ENCODE measurements at regions not wholly inside any gene's neighbourhood (a gene's known extent, or its start where the extent isn't known, plus 50 kb on each side); places are given as distances from the start of the nearest gene placed in this dataset.

- no peak for DNase-seq (ENCODE audit: low read depth)
These were observed 312.9 kb downstream of the TCERG1L start for GRCh38 chr10:130998642-130999041.

GRCh38 chr10:130999376-131000202, 311.9 kb downstream of the TCERG1L start:
- no peak for DNase-seq (ENCODE audit: low read depth)

- no peak for DNase-seq (ENCODE audit: low read depth)
These were observed 311.3 kb downstream of the TCERG1L start for GRCh38 chr10:131000244-131000643.

GRCh38 chr10:131000743-131001142, 310.8 kb downstream of the TCERG1L start:
- no peak for DNase-seq (ENCODE audit: low read depth)

- no peak for DNase-seq (ENCODE audit: low read depth)
These were observed 310.1 kb downstream of the TCERG1L start for GRCh38 chr10:131001438-131001837.

GRCh38 chr10:131002031-131002861, 309.3 kb downstream of the TCERG1L start:
- DNase-seq (ENCODE audit: low read depth) = no peak

- DNase-seq (ENCODE audit: low read depth) = no peak
These were observed 308.1 kb downstream of the TCERG1L start for GRCh38 chr10:131003455-131003854.

GRCh38 chr10:131004276-131004675, 307.2 kb downstream of the TCERG1L start:
- DNase-seq (ENCODE audit: low read depth) = no peak

- DNase-seq (ENCODE audit: low read depth) = no peak
These were observed 304.9 kb downstream of the TCERG1L start for GRCh38 chr10:131006458-131007256.

GRCh38 chr10:131009791-131010190, 301.7 kb downstream of the TCERG1L start:
- no peak for DNase-seq (ENCODE audit: low read depth)

GRCh38 chr10:131010965-131011575, 300.5 kb downstream of the TCERG1L start:
- no peak for DNase-seq (ENCODE audit: low read depth)

- DNase-seq (ENCODE audit: low read depth) = no peak
These were observed 299.4 kb downstream of the TCERG1L start for GRCh38 chr10:131011936-131012640.

- no peak for DNase-seq (ENCODE audit: low read depth)
These were observed 298.9 kb downstream of the TCERG1L start for GRCh38 chr10:131012641-131012985.

GRCh38 chr10:131013281-131013912, 298.1 kb downstream of the TCERG1L start:
- DNase-seq (ENCODE audit: low read depth) = no peak

- no peak for DNase-seq (ENCODE audit: low read depth)
These were observed 297.2 kb downstream of the TCERG1L start for GRCh38 chr10:131014271-131014670.

GRCh38 chr10:131015271-131015670, 296.2 kb downstream of the TCERG1L start:
- no peak for DNase-seq (ENCODE audit: low read depth)

- no peak for DNase-seq (ENCODE audit: low read depth)
These were observed 295.0 kb downstream of the TCERG1L start for GRCh38 chr10:131016556-131016955.

GRCh38 chr10:131017566-131018285, 293.8 kb downstream of the TCERG1L start:
- DNase-seq (ENCODE audit: low read depth) = no peak

GRCh38 chr10:131018886-131019500, 292.5 kb downstream of the TCERG1L start:
- no peak for DNase-seq (ENCODE audit: low read depth)

- DNase-seq (ENCODE audit: low read depth) = no peak
These were observed 291.8 kb downstream of the TCERG1L start for GRCh38 chr10:131019696-131020095.

Data from fibroblast of gingiva (primary cell).